Neutrophil (primary cell): ENCODE measurements at regions not wholly inside any gene's neighbourhood (a gene's known extent, or its start where the extent isn't known, plus 50 kb on each side); places are given as distances from the start of the nearest gene placed in this dataset.

ENCODE experiments used
- H3K27ac ChIP-seq: fragments of 200-600 bp; sonication (generic); 2 replicates; pipeline ENCODE4 v1.5.1; 2016; ENCODE audit warnings: mild to moderate bottlenecking, moderate library complexity
- H3K27me3 ChIP-seq: fragments of 200-600 bp; sonication (generic); 2 replicates; pipeline ENCODE4 v1.6.0; 2016; ENCODE audit warnings: mild to moderate bottlenecking
- H3K36me3 ChIP-seq: fragments of 200-600 bp; sonication (generic); 2 replicates; pipeline ENCODE4 v1.5.1; 2017
- H3K4me1 ChIP-seq, 2 experiments: fragments of 200-600 bp in 1 of 2; sonication (generic) in 1 of 2; 1 replicate in 1 of 2; 2 replicates in 1 of 2; pipeline versions ENCODE4 v1.5.1 to v1.6.1; 2013 to 2016; ENCODE audit warnings: low read depth in 1 of 2, low read length in 1 of 2, mild to moderate bottlenecking in 1 of 2, moderate library complexity in 1 of 2; ENCODE audit not compliant: control insufficient read depth in 1 of 2, insufficient read depth in 1 of 2
- H3K4me3 ChIP-seq, 2 experiments: fragments of 200-600 bp in 1 of 2; sonication (generic) in 1 of 2; 1 replicate in 1 of 2; 2 replicates in 1 of 2; pipeline ENCODE4 v1.5.1; 2013 to 2016; ENCODE audit warnings: low read depth in 1 of 2, low read length in 1 of 2, mild to moderate bottlenecking in 1 of 2, moderate library complexity in 1 of 2
- H3K9me3 ChIP-seq: fragments of 200-600 bp; sonication (generic); 2 replicates; pipeline ENCODE4 v1.5.1; 2016
- CTCF ChIP-seq: fragments of 200-600 bp; sonication (generic); IDR thresholded peaks from 2 replicates; pipeline ENCODE4 v1.5.1; 2016; ENCODE audit warnings: antibody characterized with exemption

GRCh38 chr6:88290411-88290810, 124.3 kb upstream of the CNR1 start:
- H3K4me3 ChIP-seq = no peak overlapping the region
- H3K27ac ChIP-seq = no peak overlapping the region
- H3K4me1 ChIP-seq = no peaks in the 10 kb centered on the region
- TF ChIP-seq CTCF = no peak
- H3K9me3 ChIP-seq = no peaks in the 10 kb centered on the region
- no peaks in the 10 kb centered on the region for H3K27me3 ChIP-seq
- no peaks in the 10 kb centered on the region for H3K36me3 ChIP-seq

GRCh38 chr6:88287696-88288095, 121.5 kb upstream of the CNR1 start:
- Histone ChIP-seq H3K27me3 (no peaks in the 10 kb centered on the region), H3K9me3 (no peaks in the 10 kb centered on the region), H3K4me1 (no peaks in the 10 kb centered on the region), H3K27ac (no peak overlapping the region), H3K4me3 (no peak overlapping the region), H3K36me3 (no peaks in the 10 kb centered on the region)
- TF ChIP-seq CTCF = no peak

- H3K27ac ChIP-seq = no peak overlapping the region
- H3K9me3 ChIP-seq = no peaks in the 10 kb centered on the region
These were observed 110.2 kb upstream of the CNR1 start for GRCh38 chr6:88276331-88276730.

GRCh38 chr6:88268508-88268907, 102.4 kb upstream of the CNR1 start:
- H3K27me3 ChIP-seq = no peaks in the 10 kb centered on the region
- no peak for TF ChIP-seq CTCF
- H3K36me3 ChIP-seq = no peaks in the 10 kb centered on the region
- no peaks in the 10 kb centered on the region for H3K9me3 ChIP-seq
- peaks cover 12 to 17% of the 10 kb centered on the region in 2 experiments for H3K4me1 ChIP-seq
- no peak overlapping the region for H3K4me3 ChIP-seq
- no peak overlapping the region for H3K27ac ChIP-seq

More at GRCh38 chr6:88276331-88276730, 110.2 kb upstream of the CNR1 start:
- peaks cover 0 to 5% of the 10 kb centered on the region in 2 experiments for H3K4me1 ChIP-seq
- H3K4me3 ChIP-seq = no peak overlapping the region
- TF ChIP-seq CTCF = no peak
- H3K27me3 ChIP-seq = no peaks in the 10 kb centered on the region
- no peaks in the 10 kb centered on the region for H3K36me3 ChIP-seq

GRCh38 chr6:88266126-88266525, 100.0 kb upstream of the CNR1 start:
- Histone ChIP-seq H3K36me3 (no peaks in the 10 kb centered on the region), H3K27ac (no peak overlapping the region), H3K4me1 (peaks cover 27 to 37% of the 10 kb centered on the region in 2 experiments), H3K9me3 (no peaks in the 10 kb centered on the region), H3K27me3 (no peaks in the 10 kb centered on the region), H3K4me3 (no peak overlapping the region)
- no peak for TF ChIP-seq CTCF

GRCh38 chr6:88263591-88263990, 97.4 kb upstream of the CNR1 start:
- Histone ChIP-seq H3K4me1 (peaks cover 27 to 37% of the 10 kb centered on the region in 2 experiments), H3K4me3 (no peak overlapping the region), H3K9me3 (no peaks in the 10 kb centered on the region), H3K27me3 (no peaks in the 10 kb centered on the region), H3K27ac (peak overlapping the region; percentile 63), H3K36me3 (no peaks in the 10 kb centered on the region)
- TF ChIP-seq CTCF = no peak
